Eye (tissue), 1 donor: ENCODE measurements at regions not wholly inside any gene's neighbourhood (a gene's known extent, or its start where the extent isn't known, plus 50 kb on each side); places are given as distances from the start of the nearest gene placed in this dataset.
A peak's percentile ranks its signal among the peaks of the same experiment; 100 is the strongest.

ENCODE experiments used
- DNase-seq: peaks from one replicate; pipeline ENCODE4 v3.0.0-alpha.2; 2015

DNA sequence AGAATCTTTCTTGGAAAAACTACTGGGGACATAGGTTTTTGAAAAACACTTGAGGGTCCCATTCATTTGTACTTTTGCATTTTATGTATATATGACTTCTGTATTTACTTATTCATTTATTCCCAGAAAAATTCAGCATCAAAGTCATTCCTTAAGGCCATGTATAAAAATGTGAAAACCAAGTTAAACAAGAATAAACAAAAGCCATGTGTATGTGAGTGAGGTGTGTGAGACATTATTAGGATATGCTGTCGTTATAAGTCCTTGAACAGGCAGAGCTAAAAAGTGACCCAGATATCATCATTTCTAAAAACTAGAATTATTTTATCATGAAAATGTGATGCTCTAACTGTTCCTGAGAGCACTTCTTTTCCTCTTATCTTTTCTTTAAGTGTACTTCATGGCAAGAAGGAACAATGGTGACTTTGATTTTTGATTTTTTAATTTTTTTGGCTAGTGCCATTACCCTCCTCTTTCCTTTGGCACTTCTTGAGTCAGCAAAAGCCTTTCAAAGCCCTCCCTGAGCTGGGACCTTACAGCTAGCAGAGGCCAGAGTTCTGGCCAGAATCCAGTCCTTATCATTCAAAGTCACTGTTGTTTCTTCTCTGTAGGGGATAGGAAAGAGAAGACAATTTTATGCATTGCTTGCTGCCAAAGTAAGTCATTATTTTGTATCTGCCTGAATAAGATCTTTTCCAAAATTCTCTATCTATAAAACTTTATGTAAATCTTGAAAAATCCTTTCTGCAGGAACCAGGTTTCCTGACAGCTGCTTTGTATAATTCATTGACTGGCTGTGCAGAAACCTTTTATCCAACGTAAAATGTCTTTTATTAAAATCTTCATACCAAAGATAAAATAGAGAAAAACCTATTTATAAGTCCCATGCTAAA is 419.7 kb upstream of the PRICKLE1 start:
- DNase-seq, result no peak

DNA sequence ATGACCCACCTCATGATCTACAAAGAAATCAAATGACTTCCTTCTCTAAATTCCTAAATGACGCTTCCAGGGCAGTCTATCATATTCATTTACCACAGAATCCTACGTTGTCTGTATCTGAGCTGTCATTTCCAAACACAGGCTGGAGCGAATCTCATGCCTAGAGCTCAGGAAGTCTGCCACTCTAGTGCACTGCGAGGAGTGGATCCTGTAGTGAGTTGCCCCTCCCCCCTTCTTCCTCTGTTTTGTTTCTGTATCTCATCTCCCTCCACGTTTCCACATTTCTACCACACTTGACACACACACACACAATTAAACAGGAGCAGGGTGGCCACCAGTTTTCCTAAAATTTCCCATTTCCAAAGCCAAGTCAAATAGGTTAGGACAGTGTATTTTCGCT is 415.4 kb upstream of the PRICKLE1 start:
- DNase-seq, result no peak

DNA sequence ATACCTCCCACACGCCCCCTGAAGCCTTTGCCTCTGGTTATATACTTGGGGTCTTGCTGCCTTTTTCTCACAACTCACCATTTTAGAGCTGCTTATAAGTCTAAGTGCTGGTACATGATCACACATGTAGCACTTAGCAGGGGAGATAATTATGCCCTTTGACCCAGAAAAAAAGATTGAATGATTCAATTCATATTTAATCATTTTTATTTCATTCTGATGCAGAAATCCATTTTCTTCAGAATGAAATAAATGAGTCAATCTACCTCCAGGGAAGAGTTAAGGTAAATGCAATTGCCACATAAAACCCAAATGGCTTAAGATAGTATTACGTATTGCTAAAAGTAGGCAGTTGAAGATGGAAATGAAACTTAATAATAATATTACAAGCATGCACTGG is 414.6 kb upstream of the PRICKLE1 start:
- DNase-seq, result no peak

DNA sequence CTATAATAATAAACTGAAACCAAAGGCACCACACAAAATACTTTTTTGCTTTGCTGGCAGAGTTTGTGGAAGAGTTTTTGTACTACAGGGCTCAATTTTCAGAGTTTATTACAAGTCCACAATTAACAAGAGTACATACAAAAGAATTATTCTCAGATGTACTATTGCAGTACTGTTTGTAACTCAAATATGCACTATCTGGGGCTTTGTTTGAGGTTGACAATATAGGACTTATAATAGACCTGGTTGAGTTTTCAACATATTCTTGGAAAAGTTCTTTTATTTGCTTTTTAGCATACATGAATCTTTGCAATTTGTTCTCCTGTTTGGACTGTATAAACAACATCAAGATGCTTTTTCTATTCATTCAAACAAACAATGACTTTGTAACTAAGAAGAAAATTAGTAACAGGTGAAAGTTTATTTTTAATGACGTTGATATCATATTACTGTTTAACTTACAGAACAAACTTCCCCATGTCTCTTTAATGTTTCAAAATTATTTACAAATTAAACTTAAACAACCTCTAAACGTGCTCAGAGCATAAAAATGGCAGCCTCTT is 407.4 kb upstream of the PRICKLE1 start:
- DNase-seq, result no peak

DNA sequence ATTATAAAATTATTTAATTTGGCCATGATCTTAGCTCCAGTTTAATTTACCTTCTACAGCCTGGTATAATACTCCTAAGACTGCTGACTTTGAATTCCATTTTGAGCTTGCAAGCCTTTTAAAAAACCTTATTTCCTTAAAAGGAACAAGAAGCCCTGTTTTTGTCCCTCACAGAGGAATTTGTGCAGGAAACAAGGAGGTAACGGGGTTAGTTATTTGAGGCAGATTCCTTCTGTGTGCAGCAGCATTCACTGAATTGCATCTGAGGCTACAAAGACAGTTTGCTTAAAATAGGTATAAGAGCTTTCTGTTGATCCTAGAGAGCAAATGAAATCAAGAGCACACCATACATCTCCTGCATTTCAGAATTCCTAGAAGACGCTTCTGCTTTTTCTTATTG is 403.3 kb upstream of the PRICKLE1 start:
- no peak for DNase-seq

DNA sequence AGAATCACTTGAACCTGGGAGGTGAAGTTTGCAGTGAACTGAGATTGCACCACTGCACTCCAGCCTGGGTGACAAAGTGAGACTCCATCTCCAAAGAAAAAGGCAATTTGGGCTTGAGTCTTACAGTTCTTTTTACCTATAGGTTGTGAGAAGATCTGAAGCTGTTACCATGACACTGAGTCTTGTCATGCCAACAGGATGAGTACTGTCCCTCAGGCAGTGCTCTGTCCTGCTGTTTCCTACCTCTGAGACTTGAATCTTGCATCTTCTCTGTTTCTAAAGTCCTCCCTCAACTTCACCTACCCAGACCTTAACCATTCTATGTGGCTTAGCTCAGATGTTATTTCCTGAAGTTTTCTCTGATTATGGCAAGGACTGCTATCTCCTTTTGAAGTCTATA is 400.8 kb upstream of the PRICKLE1 start:
- DNase-seq, result no peak

DNA sequence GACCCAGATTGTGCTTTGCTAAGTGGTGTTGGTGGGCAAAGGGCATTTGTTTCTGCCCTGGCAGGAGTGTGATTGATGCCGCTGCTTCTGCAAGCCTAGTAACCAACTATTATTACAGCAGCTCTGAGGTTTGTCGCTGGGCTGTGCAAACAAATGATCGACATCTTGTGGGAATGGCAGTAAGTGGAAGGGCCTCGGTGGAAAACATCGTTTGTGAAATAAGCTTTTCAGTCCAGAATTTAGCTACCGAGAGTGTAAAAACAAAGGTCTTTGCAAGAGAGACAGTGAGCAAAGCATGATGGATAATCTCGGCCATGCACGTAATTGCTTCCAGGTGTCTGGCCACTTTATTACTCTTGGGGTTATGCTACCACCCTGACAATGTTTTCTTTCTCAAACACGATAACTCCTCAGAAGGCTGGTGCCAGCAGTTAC is 397.7 kb upstream of the PRICKLE1 start:
- DNase-seq, result peak; percentile 38

DNA sequence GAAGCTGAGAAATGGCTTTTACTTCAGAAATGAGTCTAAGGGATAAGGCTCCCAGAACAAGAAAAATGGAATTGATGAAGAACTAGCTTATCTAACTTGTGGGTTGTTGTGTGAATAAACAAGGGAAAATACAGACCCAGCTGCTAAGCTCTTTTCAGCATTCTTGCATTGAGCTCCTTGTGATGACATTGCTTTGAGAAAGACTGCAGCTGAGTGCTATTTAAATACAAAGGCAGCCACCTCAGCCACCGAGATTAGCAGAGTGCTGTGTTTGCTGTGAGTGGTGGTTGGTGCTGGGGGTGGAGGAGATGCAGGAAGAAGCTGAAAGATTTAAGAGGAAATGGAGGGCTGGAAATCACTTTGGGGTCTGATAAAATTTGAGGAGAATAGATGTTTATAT is 396.0 kb upstream of the PRICKLE1 start:
- no peak for DNase-seq

DNA sequence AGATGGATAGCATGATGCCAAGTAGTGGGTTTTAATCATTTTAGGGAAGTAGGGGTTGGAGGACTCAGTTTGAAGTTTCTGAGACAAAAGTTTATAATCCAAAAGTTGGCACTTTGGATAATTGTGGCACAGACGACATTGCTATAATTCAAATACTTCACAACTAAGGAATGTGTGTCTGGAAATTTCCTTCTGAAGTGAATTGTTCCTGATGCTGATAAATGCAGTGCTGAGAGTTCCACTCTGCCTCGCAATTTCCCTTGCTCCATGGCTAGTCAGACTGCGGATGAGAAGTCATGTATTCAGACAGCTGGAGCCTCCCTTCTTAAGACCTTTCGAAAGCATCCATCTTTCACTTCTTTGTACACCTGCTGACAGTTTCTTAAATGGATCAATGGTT is 393.3 kb upstream of the PRICKLE1 start:
- DNase-seq, result no peak

DNA sequence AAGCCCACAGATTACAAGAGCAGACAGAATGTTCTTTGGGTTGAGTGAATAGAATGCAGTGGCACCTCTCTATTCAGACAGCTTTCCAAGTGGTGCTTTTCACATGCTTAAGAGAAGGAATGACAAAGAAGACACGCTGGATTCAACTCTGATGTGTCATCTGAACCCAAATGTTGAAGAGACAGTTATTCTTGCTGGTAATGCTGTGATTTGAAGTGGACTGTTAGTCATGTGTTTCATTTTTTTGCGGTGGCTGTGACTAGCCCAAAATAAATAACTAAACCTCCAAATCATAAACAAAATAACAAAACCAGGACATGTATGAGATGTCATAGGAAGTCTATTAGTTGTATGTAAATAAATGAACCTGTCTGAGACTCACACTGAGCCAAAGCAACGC is 391.8 kb upstream of the PRICKLE1 start:
- no peak for DNase-seq

DNA sequence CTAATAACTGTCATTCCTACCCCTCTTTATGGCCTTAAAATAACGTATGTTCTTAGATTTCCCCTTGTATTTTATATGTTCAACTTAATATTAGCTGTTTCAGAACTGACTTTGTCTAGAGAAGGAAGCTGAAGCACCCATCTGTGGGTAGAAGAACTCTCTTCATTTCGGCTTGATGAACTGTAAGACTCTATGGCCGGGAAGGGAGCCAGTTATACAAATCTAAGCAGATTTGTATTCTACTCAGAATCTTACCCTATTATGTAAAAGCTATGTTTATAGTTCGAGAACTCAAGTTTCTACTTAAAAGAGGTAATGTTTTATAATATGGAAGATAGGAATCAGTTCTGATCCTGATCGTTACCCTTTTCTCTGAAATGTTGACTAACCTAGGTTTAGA is 390.9 kb upstream of the PRICKLE1 start:
- DNase-seq, result no peak

DNA sequence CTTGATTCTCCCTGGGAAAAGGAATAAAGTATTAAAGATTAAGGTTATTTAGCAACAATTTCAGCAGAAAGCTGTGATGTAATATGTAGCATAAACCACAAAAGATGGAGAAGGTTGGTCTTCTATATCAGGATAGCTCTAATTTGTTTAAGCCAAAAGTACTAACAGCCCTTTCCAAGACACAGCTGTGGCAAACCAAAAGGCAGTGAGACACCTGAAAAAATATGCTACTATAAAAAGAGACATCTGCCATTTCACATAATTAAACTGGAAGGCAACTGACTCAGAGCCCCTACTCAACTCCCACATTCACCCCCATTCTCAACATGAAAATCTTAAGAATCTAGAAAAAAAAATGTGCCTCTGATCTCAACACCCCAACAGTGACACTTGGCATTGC is 390.2 kb upstream of the PRICKLE1 start:
- no peak for DNase-seq

DNA sequence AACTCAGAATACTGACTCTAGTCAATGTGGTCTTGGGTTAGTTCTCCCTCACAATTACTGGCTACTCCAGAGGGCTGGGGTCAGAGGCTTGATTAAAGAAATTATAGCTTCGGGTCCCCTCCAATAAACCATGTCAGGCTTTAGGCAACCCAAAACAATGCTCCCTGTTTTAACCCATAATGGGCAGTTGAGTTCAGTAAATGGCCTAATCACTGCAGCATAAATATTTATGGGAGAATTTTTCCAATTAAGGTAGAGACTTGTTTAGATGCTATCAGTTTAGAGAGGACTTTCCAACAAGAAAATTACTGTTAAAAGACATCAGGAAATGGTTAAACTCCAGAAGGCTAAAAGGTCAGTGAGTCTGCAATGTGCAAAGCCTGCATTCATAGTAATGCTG is 389.2 kb upstream of the PRICKLE1 start:
- no peak for DNase-seq

DNA sequence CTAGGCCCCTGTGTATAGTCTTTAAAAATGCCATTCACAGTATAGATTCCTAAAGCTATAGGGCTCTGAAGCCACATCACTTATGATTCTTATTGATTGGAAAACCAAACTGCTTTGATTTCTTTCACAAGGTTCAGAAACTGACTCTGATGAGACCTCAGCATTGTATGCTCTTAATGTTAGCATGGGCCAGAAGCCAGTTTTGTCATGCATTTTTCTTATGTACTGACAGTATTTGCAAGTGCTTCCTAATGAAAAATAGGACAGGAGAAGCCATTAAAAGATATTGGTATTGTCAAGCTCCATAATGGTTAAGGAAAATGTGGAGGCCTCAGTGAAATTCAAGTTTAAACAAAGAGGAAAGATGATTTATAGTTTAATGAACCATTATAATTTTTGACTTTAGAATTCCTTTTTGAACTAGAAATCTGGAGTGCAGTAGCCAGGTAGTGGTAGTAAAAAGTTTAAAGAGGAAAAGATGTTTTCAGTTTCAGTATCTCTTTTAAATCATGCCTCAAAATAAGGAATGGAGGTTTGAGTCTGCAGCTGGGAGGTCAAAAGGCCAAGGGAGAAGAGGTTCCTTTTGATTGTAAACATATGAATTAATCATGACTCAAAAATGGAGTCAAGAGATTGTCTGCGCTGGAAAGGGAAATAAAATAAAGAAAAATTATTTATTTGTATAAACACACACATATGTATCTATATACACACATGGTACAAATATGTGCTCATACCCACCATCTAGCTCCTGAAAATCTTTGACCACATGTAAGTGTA is 388.1 kb upstream of the PRICKLE1 start:
- no peak for DNase-seq

DNA sequence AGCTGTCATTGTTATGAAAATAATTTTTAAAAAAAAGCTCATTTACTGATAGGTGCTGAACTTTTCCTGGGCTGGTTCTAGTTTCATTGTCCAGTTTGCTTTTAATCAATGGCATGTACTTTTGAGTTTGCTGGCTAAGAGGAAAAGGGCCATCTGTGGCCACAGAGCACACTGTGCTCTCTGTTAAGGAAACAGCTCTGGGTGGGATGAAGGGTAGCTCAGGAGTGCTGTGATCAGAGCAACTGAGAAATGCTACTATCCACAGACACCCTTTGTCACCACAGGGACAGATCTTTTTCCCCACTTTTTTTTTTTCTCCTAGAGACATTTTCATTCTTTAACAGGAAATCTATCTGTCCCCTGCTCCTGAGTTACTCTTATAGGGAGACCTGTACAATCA is 387.1 kb upstream of the PRICKLE1 start:
- DNase-seq, result no peak

DNA sequence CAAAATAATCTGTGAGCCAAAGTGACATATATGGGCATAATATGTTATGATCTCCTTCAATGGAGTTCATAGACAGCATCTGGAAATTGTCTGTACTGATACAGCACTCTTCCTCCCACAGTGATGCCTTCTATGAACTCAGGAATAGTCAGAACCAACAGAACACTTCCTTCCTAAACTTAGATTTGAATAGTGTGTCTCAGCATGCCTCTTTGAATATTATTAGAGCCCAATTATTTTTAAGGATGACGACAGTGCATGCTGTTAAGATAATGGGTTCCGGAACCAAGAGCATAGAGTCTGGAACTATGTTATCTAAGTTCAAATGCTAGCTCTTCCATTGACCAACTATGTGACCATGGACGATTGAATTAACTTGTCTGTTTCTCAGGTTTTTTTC is 386.6 kb upstream of the PRICKLE1 start:
- DNase-seq, result no peak

DNA sequence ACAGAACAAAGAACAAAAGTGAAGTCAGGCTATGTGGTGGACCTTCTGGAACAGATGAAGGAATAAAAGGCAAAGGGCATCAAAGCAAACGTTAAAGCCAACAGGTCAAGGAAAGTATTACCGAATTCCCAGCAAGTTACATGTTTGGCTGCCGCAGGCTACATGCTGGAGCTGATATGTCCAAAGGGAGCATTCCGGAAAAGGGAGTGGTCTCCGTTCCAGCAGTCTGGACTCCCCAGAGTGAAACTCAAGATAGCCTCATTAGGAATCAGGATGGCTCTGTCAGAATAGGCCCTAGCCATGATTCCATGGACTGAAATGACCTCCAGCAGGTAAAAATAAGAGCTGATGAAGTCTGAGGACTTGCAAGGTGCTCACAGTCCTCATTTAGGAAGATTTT is 379.8 kb upstream of the PRICKLE1 start:
- no peak for DNase-seq

DNA sequence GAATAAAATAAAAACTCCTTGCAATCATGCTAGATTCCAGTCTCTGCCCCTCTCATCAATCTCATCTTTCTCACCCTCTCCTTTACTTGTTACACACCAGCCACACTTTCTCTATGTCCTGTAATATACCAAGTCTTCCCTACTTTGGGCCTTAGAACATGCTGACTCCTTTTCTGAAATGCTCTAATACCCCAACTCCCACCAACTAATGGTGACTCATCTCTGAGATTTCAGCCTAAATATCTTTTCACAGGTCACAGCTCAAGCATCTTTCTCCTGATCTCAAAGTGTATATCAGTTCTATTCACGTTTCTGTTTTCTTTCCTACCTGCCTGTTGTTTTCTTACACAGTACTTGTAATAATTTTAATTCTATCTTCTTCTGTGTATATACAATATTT is 378.9 kb upstream of the PRICKLE1 start:
- no peak for DNase-seq

DNA sequence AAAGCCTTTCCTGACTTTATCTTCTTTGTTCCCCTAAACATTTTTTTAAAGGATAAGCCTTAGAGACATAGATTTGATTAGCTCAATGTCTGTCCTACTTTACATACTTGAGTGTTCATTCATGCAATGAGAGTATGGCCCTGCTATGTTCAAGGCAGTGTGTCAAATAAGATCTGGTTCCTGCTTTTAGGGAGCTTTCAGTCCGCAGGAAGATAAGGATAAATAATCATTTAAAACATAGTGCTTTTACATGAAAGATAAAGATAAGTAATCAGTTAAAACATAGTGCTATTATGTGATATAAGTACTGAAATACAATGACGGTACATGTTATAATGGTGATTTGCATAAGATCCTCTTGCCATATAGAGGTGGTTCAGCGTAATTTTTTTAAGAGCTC is 378.3 kb upstream of the PRICKLE1 start:
- DNase-seq, result no peak

DNA sequence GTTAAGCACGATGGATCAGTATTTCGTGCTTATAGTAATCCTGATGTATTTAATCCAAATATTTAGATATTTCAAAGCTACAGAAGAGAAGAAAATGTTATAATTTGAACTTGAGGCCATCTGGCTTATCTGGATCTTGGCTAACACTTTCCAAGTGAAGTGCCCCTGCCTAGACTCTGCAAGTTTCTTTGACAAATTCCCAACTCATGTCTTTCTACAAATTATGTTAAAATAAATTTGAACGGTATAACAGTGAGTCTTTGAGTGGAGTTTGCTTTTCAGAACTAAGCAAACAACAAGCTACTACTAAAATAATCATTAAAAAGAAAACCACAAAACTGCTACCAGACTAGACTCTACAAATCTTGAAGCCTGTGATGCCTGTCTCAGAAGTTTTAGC is 374.4 kb upstream of the PRICKLE1 start:
- no peak for DNase-seq

DNA sequence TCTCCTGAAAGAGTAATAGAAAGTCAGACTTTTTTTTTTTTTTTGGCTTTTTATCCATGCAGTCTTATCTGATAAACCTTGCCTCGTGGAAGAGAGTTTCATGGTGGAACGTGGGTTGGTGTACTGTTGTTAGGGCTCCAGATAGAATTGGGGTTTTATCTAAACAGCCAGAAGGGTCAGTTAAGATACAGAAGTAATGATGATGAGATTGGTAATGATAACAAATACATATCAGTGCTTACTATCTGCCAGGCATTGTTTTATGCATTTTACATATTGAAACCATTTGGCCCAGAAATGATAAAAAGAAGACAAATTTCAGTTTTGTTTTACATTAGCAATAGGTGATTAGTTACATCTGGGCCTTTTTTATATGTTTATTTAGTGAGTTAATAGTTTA is 372.8 kb upstream of the PRICKLE1 start:
- no peak for DNase-seq

DNA sequence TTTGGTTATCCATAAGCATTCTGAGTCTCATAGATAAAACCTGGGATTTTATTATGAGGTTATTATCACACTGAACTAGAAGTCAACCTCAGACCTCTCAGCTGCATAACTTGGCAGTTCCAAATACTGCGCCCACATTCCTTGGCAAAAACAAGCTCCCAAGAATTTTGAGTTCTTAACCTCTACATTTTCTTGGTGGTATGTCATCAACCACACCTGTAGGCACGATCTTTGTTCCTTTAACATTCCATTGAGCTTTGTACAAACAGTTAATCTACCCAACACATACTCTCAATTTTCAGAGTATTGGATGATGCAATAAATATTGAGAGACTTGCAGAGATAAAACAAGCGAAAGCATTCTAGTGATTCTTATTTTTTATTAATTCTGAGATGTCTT is 371.8 kb upstream of the PRICKLE1 start:
- DNase-seq, result no peak

DNA sequence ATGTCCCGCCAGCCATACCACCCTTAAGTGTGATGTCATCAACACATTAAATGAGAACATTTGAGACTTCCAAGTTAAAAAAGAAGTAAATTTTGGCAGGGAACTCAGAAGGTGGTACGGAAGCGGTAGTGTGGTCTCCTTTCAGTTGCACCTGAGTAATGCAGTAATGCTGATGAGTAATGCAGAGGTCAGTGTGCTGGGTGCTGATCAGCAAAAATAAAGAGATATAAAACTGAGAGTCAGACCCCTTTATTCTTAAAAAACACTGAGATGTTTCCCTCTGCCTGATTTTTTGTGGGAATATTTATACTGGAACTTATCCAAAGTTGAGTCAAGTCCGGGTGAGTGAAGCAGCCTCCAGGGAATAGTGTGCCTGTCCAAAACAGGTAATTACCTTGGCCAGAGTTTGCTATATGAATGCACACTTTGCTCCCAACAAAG is 370.6 kb upstream of the PRICKLE1 start:
- no peak for DNase-seq

DNA sequence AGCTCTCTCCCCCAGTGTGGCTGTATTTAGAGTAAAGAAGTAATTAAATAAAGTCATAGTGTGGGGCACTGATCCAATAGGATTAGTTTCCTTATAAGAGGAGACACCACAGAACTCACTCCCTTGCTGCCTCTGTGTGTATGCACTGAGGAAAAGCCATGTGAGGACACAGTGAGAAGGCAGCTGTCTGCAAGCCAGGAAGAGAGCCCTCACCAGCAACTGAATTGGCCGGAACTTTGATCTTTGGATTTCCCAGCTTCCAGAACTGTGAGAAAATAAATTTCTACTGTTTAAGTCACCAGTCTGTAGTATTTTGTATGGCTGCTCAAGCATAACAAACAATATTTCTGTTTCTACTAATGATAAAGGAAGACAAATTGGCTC is 368.7 kb upstream of the PRICKLE1 start:
- DNase-seq, result no peak
